NCI-H146 treated with DMSO at 0.1 percent for 48 hours (cell line): ENCODE measurements at regions not wholly inside any gene's neighbourhood (a gene's known extent, or its start where the extent isn't known, plus 50 kb on each side); places are given as distances from the start of the nearest gene placed in this dataset.
"Not testable (repeated sequence)": the region's sequence is repeated elsewhere in the genome, so short reads cannot be mapped to it uniquely, and the experiment has no call there.

ENCODE experiments used
- DNase-seq: peaks from one replicate; lab custom pipeline; 2025; ENCODE audit not compliant: unreplicated experiment; lab: John Stamatoyannopoulos, UW

- DNase-seq, result not testable (repeated sequence)
Observed at GRCh38 chr1:146654763-146655162, 283.4 kb upstream of the NBPF12 start.

- not testable (repeated sequence) for DNase-seq
Observed at GRCh38 chr1:146645978-146646604, 292.0 kb upstream of the NBPF12 start.

- DNase-seq, result not testable (repeated sequence)
Observed at GRCh38 chr1:146641534-146641933, 296.6 kb upstream of the NBPF12 start.

GRCh38 chr1:146640671-146641070 lies 297.5 kb upstream of the NBPF12 start:
- DNase-seq, result not testable (repeated sequence)

GRCh38 chr1:146630302-146630701 lies 307.8 kb upstream of the NBPF12 start:
- DNase-seq, result not testable (repeated sequence)

- not testable (repeated sequence) for DNase-seq
Observed at GRCh38 chr1:146618582-146618981, 319.5 kb upstream of the NBPF12 start.

GRCh38 chr1:146604681-146605080 lies 333.4 kb upstream of the NBPF12 start:
- not testable (repeated sequence) for DNase-seq

- DNase-seq, result not testable (repeated sequence)
Observed at GRCh38 chr1:146600720-146601307, 337.3 kb upstream of the NBPF12 start.

GRCh38 chr1:146599906-146600305 lies 338.2 kb upstream of the NBPF12 start:
- DNase-seq, result not testable (repeated sequence)

GRCh38 chr1:146581229-146581628 lies 352.4 kb upstream of the NOTCH2NLA start:
- DNase-seq, result not testable (repeated sequence)

GRCh38 chr1:146567541-146567940 lies 338.7 kb upstream of the NOTCH2NLA start:
- not testable (repeated sequence) for DNase-seq

- DNase-seq, result not testable (repeated sequence)
Observed at GRCh38 chr1:146558032-146558431, 329.2 kb upstream of the NOTCH2NLA start.

GRCh38 chr1:146556405-146556804 lies 327.6 kb upstream of the NOTCH2NLA start:
- DNase-seq, result not testable (repeated sequence)

GRCh38 chr1:146552414-146552813 lies 323.6 kb upstream of the NOTCH2NLA start:
- DNase-seq, result not testable (repeated sequence)

GRCh38 chr1:146548684-146549083 lies 319.9 kb upstream of the NOTCH2NLA start:
- DNase-seq, result not testable (repeated sequence)

- DNase-seq, result not testable (repeated sequence)
Observed at GRCh38 chr1:146546189-146546588, 317.4 kb upstream of the NOTCH2NLA start.

GRCh38 chr1:146537775-146538373 lies 309.1 kb upstream of the NOTCH2NLA start:
- DNase-seq, result not testable (repeated sequence)

- DNase-seq, result not testable (repeated sequence)
Observed at GRCh38 chr1:146536028-146536427, 307.2 kb upstream of the NOTCH2NLA start.

- DNase-seq, result not testable (repeated sequence)
Observed at GRCh38 chr1:146535575-146535974, 306.8 kb upstream of the NOTCH2NLA start.

- DNase-seq, result not testable (repeated sequence)
Observed at GRCh38 chr1:146530958-146531357, 302.1 kb upstream of the NOTCH2NLA start.

GRCh38 chr1:146522812-146523211 lies 294.0 kb upstream of the NOTCH2NLA start:
- DNase-seq, result not testable (repeated sequence)

GRCh38 chr1:146522345-146522744 lies 293.5 kb upstream of the NOTCH2NLA start:
- DNase-seq, result not testable (repeated sequence)
